ENCODE measurements at regions not wholly inside any gene's neighbourhood (a gene's known extent, or its start where the extent isn't known, plus 50 kb on each side); places are given as distances from the start of the nearest gene placed in this dataset.
"Not testable (repeated sequence)": the region's sequence is repeated elsewhere in the genome, so short reads cannot be mapped to it uniquely, and the experiment has no call there.

- H3K4me3 ChIP-seq (ENCODE audit: low read length): no peak overlapping the region
- no peaks in the 10 kb centered on the region for H3K9me3 ChIP-seq (ENCODE audit: control insufficient read depth, low read length)
- H3K36me3 ChIP-seq (ENCODE audit: control insufficient read depth, insufficient read depth, low read length, severe bottlenecking): no peaks in the 10 kb centered on the region
- no peaks in the 10 kb centered on the region for H3K4me1 ChIP-seq (ENCODE audit: control insufficient read depth, insufficient read depth, low read length)
- no peak overlapping the region for H3K9ac ChIP-seq (ENCODE audit: low read length)
- no peaks in the 10 kb centered on the region for H3K27me3 ChIP-seq (replicated peaks; ENCODE audit: control insufficient read depth, insufficient read depth, low read length)
- DNase-seq (ENCODE audit: low read depth): no peak
Observed at GRCh38 chr13:19362946-19363510, 181.4 kb upstream of the TUBA3C start.

- not testable (repeated sequence) for H3K4me1 ChIP-seq (ENCODE audit: control insufficient read depth, insufficient read depth, low read length); H3K27me3 ChIP-seq (replicated peaks; ENCODE audit: control insufficient read depth, insufficient read depth, low read length); H3K36me3 ChIP-seq (ENCODE audit: control insufficient read depth, insufficient read depth, low read length, severe bottlenecking); H3K4me3 ChIP-seq (ENCODE audit: low read length); H3K9ac ChIP-seq (ENCODE audit: low read length); H3K9me3 ChIP-seq (ENCODE audit: control insufficient read depth, low read length); DNase-seq (ENCODE audit: low read depth)
Observed at GRCh38 chr13:19359697-19360096, 178.1 kb upstream of the TUBA3C start.

DNA sequence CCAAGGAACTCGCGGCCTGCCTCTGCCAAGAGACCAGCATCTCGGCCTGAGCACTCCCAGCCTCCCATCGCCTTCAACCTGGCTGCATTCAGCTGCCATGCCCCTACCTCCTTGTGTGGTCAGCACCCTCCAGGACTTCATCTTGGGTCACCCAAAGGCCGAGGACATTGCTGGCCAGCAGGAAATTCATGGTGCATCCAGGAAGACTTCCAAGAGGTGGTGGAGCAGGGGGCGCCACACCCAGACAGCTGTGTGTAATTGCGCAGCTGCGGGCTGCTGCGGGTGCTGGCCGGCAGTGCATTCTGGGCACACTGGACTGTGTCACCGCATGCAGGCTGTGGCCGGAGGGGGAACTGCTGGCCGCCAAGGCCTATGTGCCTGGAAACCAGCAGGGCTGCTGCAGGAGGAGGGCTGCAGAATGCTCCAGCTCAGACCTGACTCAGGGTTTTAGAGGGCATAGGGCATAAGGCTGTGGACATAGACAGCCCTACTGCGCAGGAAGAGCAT lies 164.3 kb upstream of the TUBA3C start:
- Histone ChIP-seq H3K27me3 (replicated peaks; ENCODE audit: control insufficient read depth, insufficient read depth, low read length) (no peaks in the 10 kb centered on the region), H3K9ac (ENCODE audit: low read length) (no peak overlapping the region), H3K4me1 (ENCODE audit: control insufficient read depth, insufficient read depth, low read length) (no peaks in the 10 kb centered on the region), H3K36me3 (ENCODE audit: control insufficient read depth, insufficient read depth, low read length, severe bottlenecking) (no peaks in the 10 kb centered on the region), H3K9me3 (ENCODE audit: control insufficient read depth, low read length) (no peaks in the 10 kb centered on the region), H3K4me3 (ENCODE audit: low read length) (no peak overlapping the region)
- DNase-seq (ENCODE audit: low read depth): no peak

DNA sequence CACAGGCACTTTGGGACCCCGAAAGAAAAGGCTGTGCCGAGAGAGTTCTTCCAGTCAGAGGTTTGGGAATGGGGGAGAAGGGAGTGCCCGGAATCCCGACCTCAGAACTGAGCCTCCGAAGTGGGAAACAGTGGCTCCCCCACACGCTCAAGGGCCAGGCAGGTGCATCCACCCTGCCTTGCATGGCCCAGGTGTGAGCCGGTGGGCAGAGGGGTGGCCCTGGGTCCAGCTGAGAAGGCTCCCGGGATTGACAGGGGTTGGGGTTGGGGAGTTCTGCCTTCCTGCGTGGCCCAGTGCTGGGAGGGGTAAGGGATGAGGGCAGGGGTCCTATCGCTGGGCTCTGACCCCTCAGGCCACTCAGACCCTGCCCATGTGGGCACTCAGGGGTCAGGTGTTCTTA lies 163.5 kb upstream of the TUBA3C start:
- no peaks in the 10 kb centered on the region for H3K36me3 ChIP-seq (ENCODE audit: control insufficient read depth, insufficient read depth, low read length, severe bottlenecking)
- H3K4me1 ChIP-seq (ENCODE audit: control insufficient read depth, insufficient read depth, low read length): no peaks in the 10 kb centered on the region
- H3K4me3 ChIP-seq (ENCODE audit: low read length): no peak overlapping the region
- no peaks in the 10 kb centered on the region for H3K9me3 ChIP-seq (ENCODE audit: control insufficient read depth, low read length)
- no peak for DNase-seq (ENCODE audit: low read depth)
- no peaks in the 10 kb centered on the region for H3K27me3 ChIP-seq (replicated peaks; ENCODE audit: control insufficient read depth, insufficient read depth, low read length)
- H3K9ac ChIP-seq (ENCODE audit: low read length): no peak overlapping the region

DNA sequence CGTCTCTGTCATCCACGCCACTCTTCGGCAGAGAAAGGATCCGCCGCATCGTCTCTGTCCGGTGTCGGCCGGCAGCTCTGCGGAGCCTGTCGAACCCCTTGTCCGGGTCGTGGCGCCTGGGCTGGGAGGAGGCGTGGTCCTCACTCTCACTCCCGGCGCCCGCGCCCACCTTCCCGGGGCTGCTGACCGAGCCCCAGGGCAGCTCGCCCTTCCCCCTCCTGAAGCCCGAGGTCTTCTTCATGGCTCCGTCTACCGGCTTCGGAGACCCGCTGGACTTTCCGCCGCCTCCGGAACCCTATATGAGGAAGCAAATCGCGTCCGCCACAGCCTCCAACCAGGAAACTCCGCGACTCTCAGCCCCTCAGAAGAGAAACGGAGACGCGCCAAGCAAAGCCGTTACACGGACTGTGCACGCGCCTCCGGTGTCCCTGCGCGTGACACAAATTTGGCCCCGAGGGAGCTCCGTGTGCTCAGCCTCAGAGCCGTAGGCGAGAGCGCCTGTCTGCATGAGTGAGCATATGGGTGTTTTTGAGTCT lies 163.0 kb upstream of the TUBA3C start:
- not testable (repeated sequence) for H3K36me3 ChIP-seq (ENCODE audit: control insufficient read depth, insufficient read depth, low read length, severe bottlenecking); H3K9ac ChIP-seq (ENCODE audit: low read length); H3K27me3 ChIP-seq (replicated peaks; ENCODE audit: control insufficient read depth, insufficient read depth, low read length); H3K9me3 ChIP-seq (ENCODE audit: control insufficient read depth, low read length); H3K4me1 ChIP-seq (ENCODE audit: control insufficient read depth, insufficient read depth, low read length); DNase-seq (ENCODE audit: low read depth)
- peak overlapping the region; percentile 27 for H3K4me3 ChIP-seq (ENCODE audit: low read length)

GRCh38 chr13:19332378-19332777 lies 150.8 kb upstream of the TUBA3C start:
- Histone ChIP-seq H3K4me1 (ENCODE audit: control insufficient read depth, insufficient read depth, low read length) (no peaks in the 10 kb centered on the region), H3K27me3 (replicated peaks; ENCODE audit: control insufficient read depth, insufficient read depth, low read length) (no peaks in the 10 kb centered on the region), H3K4me3 (ENCODE audit: low read length) (no peak overlapping the region), H3K9me3 (ENCODE audit: control insufficient read depth, low read length) (no peaks in the 10 kb centered on the region), H3K9ac (ENCODE audit: low read length) (no peak overlapping the region), H3K36me3 (ENCODE audit: control insufficient read depth, insufficient read depth, low read length, severe bottlenecking) (no peaks in the 10 kb centered on the region)
- no peak for DNase-seq (ENCODE audit: low read depth)

- no peaks in the 10 kb centered on the region for H3K27me3 ChIP-seq (replicated peaks; ENCODE audit: control insufficient read depth, insufficient read depth, low read length)
- no peaks in the 10 kb centered on the region for H3K9me3 ChIP-seq (ENCODE audit: control insufficient read depth, low read length)
- H3K36me3 ChIP-seq (ENCODE audit: control insufficient read depth, insufficient read depth, low read length, severe bottlenecking): no peaks in the 10 kb centered on the region
- no peaks in the 10 kb centered on the region for H3K4me1 ChIP-seq (ENCODE audit: control insufficient read depth, insufficient read depth, low read length)
- no peak overlapping the region for H3K9ac ChIP-seq (ENCODE audit: low read length)
- DNase-seq (ENCODE audit: low read depth): no peak
- H3K4me3 ChIP-seq (ENCODE audit: low read length): no peak overlapping the region
Observed at GRCh38 chr13:19329365-19329764, 147.7 kb upstream of the TUBA3C start.

- no peak overlapping the region for H3K4me3 ChIP-seq (ENCODE audit: low read length)
- DNase-seq (ENCODE audit: low read depth): no peak
- no peak overlapping the region for H3K9ac ChIP-seq (ENCODE audit: low read length)
- no peaks in the 10 kb centered on the region for H3K4me1 ChIP-seq (ENCODE audit: control insufficient read depth, insufficient read depth, low read length)
- H3K36me3 ChIP-seq (ENCODE audit: control insufficient read depth, insufficient read depth, low read length, severe bottlenecking): no peaks in the 10 kb centered on the region
- no peaks in the 10 kb centered on the region for H3K9me3 ChIP-seq (ENCODE audit: control insufficient read depth, low read length)
- H3K27me3 ChIP-seq (replicated peaks; ENCODE audit: control insufficient read depth, insufficient read depth, low read length): no peaks in the 10 kb centered on the region
Observed at GRCh38 chr13:19324325-19324724, 142.7 kb upstream of the TUBA3C start.

- H3K9me3 ChIP-seq (ENCODE audit: control insufficient read depth, low read length): no peaks in the 10 kb centered on the region
- DNase-seq (ENCODE audit: low read depth): no peak
- H3K36me3 ChIP-seq (ENCODE audit: control insufficient read depth, insufficient read depth, low read length, severe bottlenecking): no peaks in the 10 kb centered on the region
- H3K27me3 ChIP-seq (replicated peaks; ENCODE audit: control insufficient read depth, insufficient read depth, low read length): no peaks in the 10 kb centered on the region
- no peak overlapping the region for H3K4me3 ChIP-seq (ENCODE audit: low read length)
- no peak overlapping the region for H3K9ac ChIP-seq (ENCODE audit: low read length)
- no peaks in the 10 kb centered on the region for H3K4me1 ChIP-seq (ENCODE audit: control insufficient read depth, insufficient read depth, low read length)
Observed at GRCh38 chr13:19321222-19321621, 139.6 kb upstream of the TUBA3C start.

DNA sequence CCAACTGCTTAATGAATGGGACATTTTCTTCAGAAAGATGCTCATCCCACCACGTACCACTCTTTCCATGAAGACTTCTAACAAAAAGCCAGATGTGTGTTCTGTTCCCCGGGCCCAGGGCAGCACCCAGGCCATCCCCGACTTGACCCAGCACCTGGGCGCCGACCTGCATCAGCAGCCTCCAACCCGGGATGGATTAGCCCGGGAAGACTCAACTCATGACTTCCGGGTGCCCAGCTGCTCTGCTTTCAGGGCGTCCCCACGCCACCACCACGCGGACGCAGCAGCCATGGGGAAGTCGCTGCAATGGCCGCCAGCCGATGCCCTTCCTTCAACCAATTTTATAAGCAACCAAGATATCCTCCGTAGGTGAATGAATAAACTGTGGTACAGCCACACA lies 123.8 kb upstream of the TUBA3C start:
- H3K27me3 ChIP-seq (replicated peaks; ENCODE audit: control insufficient read depth, insufficient read depth, low read length): no peaks in the 10 kb centered on the region
- H3K36me3 ChIP-seq (ENCODE audit: control insufficient read depth, insufficient read depth, low read length, severe bottlenecking): no peaks in the 10 kb centered on the region
- H3K4me1 ChIP-seq (ENCODE audit: control insufficient read depth, insufficient read depth, low read length): no peaks in the 10 kb centered on the region
- no peak for DNase-seq (ENCODE audit: low read depth)
- H3K9me3 ChIP-seq (ENCODE audit: control insufficient read depth, low read length): no peaks in the 10 kb centered on the region
- H3K4me3 ChIP-seq (ENCODE audit: low read length): no peak overlapping the region
- H3K9ac ChIP-seq (ENCODE audit: low read length): no peak overlapping the region

DNA sequence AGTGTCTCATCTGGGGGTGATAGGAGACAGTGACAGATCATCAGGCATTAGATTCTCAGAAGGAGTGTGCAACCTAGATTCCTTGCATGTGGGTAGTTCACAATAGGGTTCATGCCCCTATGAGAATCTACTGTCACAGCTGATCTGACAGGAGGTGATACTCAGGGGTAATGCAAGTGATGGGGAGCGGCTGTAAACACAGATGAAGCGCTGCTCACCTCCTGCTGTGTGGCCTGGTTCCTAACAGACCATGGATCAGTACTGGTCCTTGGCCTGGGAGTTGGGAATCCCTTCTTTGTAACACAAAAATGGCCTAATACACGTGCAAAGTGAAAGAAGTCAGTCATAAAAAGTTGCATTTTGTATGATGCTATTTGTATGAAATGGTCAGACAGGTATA lies 107.6 kb upstream of the TUBA3C start:
- no peak overlapping the region for H3K9ac ChIP-seq (ENCODE audit: low read length)
- no peaks in the 10 kb centered on the region for H3K9me3 ChIP-seq (ENCODE audit: control insufficient read depth, low read length)
- no peaks in the 10 kb centered on the region for H3K36me3 ChIP-seq (ENCODE audit: control insufficient read depth, insufficient read depth, low read length, severe bottlenecking)
- no peaks in the 10 kb centered on the region for H3K4me1 ChIP-seq (ENCODE audit: control insufficient read depth, insufficient read depth, low read length)
- no peak for DNase-seq (ENCODE audit: low read depth)
- no peak overlapping the region for H3K4me3 ChIP-seq (ENCODE audit: low read length)
- H3K27me3 ChIP-seq (replicated peaks; ENCODE audit: control insufficient read depth, insufficient read depth, low read length): no peaks in the 10 kb centered on the region

- H3K4me1 ChIP-seq (ENCODE audit: control insufficient read depth, insufficient read depth, low read length): no peaks in the 10 kb centered on the region
- no peak overlapping the region for H3K4me3 ChIP-seq (ENCODE audit: low read length)
- H3K9me3 ChIP-seq (ENCODE audit: control insufficient read depth, low read length): no peaks in the 10 kb centered on the region
- no peak overlapping the region for H3K9ac ChIP-seq (ENCODE audit: low read length)
- no peaks in the 10 kb centered on the region for H3K36me3 ChIP-seq (ENCODE audit: control insufficient read depth, insufficient read depth, low read length, severe bottlenecking)
- H3K27me3 ChIP-seq (replicated peaks; ENCODE audit: control insufficient read depth, insufficient read depth, low read length): no peaks in the 10 kb centered on the region
- no peak for DNase-seq (ENCODE audit: low read depth)
Observed at GRCh38 chr13:19283836-19284235, 102.2 kb upstream of the TUBA3C start.

All from adipocyte (in vitro differentiated cells).